Upper lobe of right lung (tissue), 1 donor: ENCODE measurements at regions not wholly inside any gene's neighbourhood (a gene's known extent, or its start where the extent isn't known, plus 50 kb on each side); places are given as distances from the start of the nearest gene placed in this dataset.

Source experiments
- ATAC-seq: fragments of 200-7000 bp; cut with Tn5 transposase; one replicate; pipeline ENCODE4 v1.9.1; 2020; ENCODE audit warnings: mild to moderate bottlenecking, moderate library complexity
- DNase-seq: peaks from one replicate; pipeline ENCODE4 v3.0.0-alpha.2; 2020
- H3K27ac ChIP-seq: fragments of 200-600 bp; one replicate; pipeline ENCODE4 v1.8.0; 2022
- H3K27me3 ChIP-seq: fragments of 200-600 bp; one replicate; pipeline ENCODE4 v1.8.0; 2022; ENCODE audit warnings: mild to moderate bottlenecking
- H3K36me3 ChIP-seq: fragments of 200-600 bp; one replicate; pipeline ENCODE4 v1.8.0; 2022
- H3K4me1 ChIP-seq: fragments of 200-600 bp; one replicate; pipeline ENCODE4 v1.8.0; 2022
- H3K4me3 ChIP-seq: fragments of 200-600 bp; one replicate; pipeline ENCODE4 v1.8.0; 2022; ENCODE audit warnings: mild to moderate bottlenecking
- H3K9me3 ChIP-seq: fragments of 200-600 bp; one replicate; pipeline ENCODE4 v1.8.0; 2022
- CTCF ChIP-seq: fragments of 200-600 bp; IDR thresholded peaks from one replicate; pipeline ENCODE4 v1.8.0; 2022; ENCODE audit warnings: antibody characterized with exemption
- intact Hi-C: fragments of 100-400 bp; cut with DNase I; formaldehyde crosslinking; loops from one replicate; pipeline ENCODE4 v1.11.0; 2022
- donor health status: DM: no; HTN: yes; CAD: no; lungs with severe emphysema.

- H3K4me3 ChIP-seq = no peak overlapping the region
- H3K9me3 ChIP-seq = no peaks in the 10 kb centered on the region
- H3K36me3 ChIP-seq = no peaks in the 10 kb centered on the region
- ATAC-seq = no peak
- DNase-seq = no peak
- H3K4me1 ChIP-seq = peaks cover 23% of the 10 kb centered on the region
- no peak overlapping the region for H3K27ac ChIP-seq
- no peak for TF ChIP-seq CTCF
- intact Hi-C loops = no loop called here
- H3K27me3 ChIP-seq = no peaks in the 10 kb centered on the region
Observed at GRCh38 chr11:122323754-122324421, 207.9 kb upstream of the BLID start.

GRCh38 chr11:122322329-122322728 lies 206.3 kb upstream of the BLID start:
- H3K27me3 ChIP-seq = no peaks in the 10 kb centered on the region

GRCh38 chr11:122320671-122321070 lies 204.7 kb upstream of the BLID start:
- intact Hi-C loops = no loop called here
- no peak for DNase-seq
- no peak for TF ChIP-seq CTCF
- no peak for ATAC-seq
- Histone ChIP-seq H3K27me3 (no peaks in the 10 kb centered on the region), H3K27ac (no peak overlapping the region), H3K4me3 (no peak overlapping the region), H3K36me3 (no peaks in the 10 kb centered on the region), H3K9me3 (no peaks in the 10 kb centered on the region), H3K4me1 (peaks cover 24% of the 10 kb centered on the region)

More at GRCh38 chr11:122322329-122322728, 206.3 kb upstream of the BLID start:
- Histone ChIP-seq H3K4me3 (peak overlapping the region; percentile 9), H3K9me3 (no peaks in the 10 kb centered on the region), H3K36me3 (no peaks in the 10 kb centered on the region), H3K4me1 (peaks cover 24% of the 10 kb centered on the region), H3K27ac (no peak overlapping the region)
- TF ChIP-seq CTCF = no peak
- ATAC-seq (peak; percentile 52), DNase-seq (no peak)
- intact Hi-C loops = no loop called here

- TF ChIP-seq CTCF = no peak
Observed at GRCh38 chr11:122319691-122320620, 203.9 kb upstream of the BLID start.

GRCh38 chr11:122319085-122319484 lies 203.1 kb upstream of the BLID start:
- ATAC-seq = no peak
- Histone ChIP-seq H3K36me3 (no peaks in the 10 kb centered on the region), H3K4me3 (no peak overlapping the region), H3K27ac (no peak overlapping the region), H3K27me3 (no peaks in the 10 kb centered on the region), H3K9me3 (no peaks in the 10 kb centered on the region), H3K4me1 (peaks cover 24% of the 10 kb centered on the region)
- intact Hi-C loops = no loop called here
- TF ChIP-seq CTCF = no peak
- no peak for DNase-seq

More at GRCh38 chr11:122319691-122320620, 203.9 kb upstream of the BLID start:
- intact Hi-C loops = no loop called here
- Histone ChIP-seq H3K36me3 (no peaks in the 10 kb centered on the region), H3K4me3 (no peak overlapping the region), H3K9me3 (no peaks in the 10 kb centered on the region), H3K27me3 (no peaks in the 10 kb centered on the region), H3K4me1 (peaks cover 24% of the 10 kb centered on the region), H3K27ac (no peak overlapping the region)
- no peak for DNase-seq
- ATAC-seq = peak; percentile 68
